HepG2 (cell line): ENCODE measurements at regions not wholly inside any gene's neighbourhood (a gene's known extent, or its start where the extent isn't known, plus 50 kb on each side); places are given as distances from the start of the nearest gene placed in this dataset.

Experiments used
- CHCHD3 ChIP-seq: sonication (generic); formaldehyde crosslinking; IDR thresholded peaks from 2 replicates; pipeline ENCODE4 v1.8.0; 2022; ENCODE audit warnings: mild to moderate bottlenecking, missing genetic modification reagents, moderate library complexity
- E2F5 ChIP-seq: sonication (generic); formaldehyde crosslinking; conservative IDR thresholded peaks from 2 replicates; pipeline ENCODE4 v1.4.0; 2020; ENCODE audit warnings: missing genetic modification reagents
- ELF4 ChIP-seq: sonication (generic); formaldehyde crosslinking; IDR thresholded peaks from 2 replicates; pipeline ENCODE4 v1.5.0; 2020; ENCODE audit warnings: missing genetic modification reagents, mild to moderate bottlenecking, moderate library complexity, borderline replicate concordance
- ESRRA ChIP-seq: sonication (generic); formaldehyde crosslinking; IDR thresholded peaks from 2 replicates; pipeline ENCODE4 v1.5.1; 2020; ENCODE audit warnings: mild to moderate bottlenecking, low read depth, missing genetic modification reagents
- ETV5 ChIP-seq: IDR thresholded peaks from 2 replicates; pipeline ENCODE4 v1.6.1; 2018; ENCODE audit warnings: missing biosample characterization, missing genetic modification reagents, inconsistent platforms, borderline replicate concordance
- FOSL2 ChIP-seq: sonication (generic); formaldehyde crosslinking; IDR thresholded peaks from 2 replicates; pipeline ENCODE4 v1.4.0; 2020; ENCODE audit warnings: missing genetic modification reagents
- FOXJ3 ChIP-seq: sonication (generic); formaldehyde crosslinking; IDR thresholded peaks from 2 replicates; pipeline ENCODE4 v1.4.0; 2020; ENCODE audit warnings: missing genetic modification reagents, mild to moderate bottlenecking, borderline replicate concordance
- GATAD2A ChIP-seq: IDR thresholded peaks from 2 replicates; pipeline ENCODE4 v1.6.1; 2016
- KDM3A ChIP-seq: IDR thresholded peaks from 2 replicates; pipeline ENCODE4 v1.6.1; 2018; ENCODE audit warnings: low read depth, missing compliant biosample characterization
- MEIS1 ChIP-seq: sonication (generic); formaldehyde crosslinking; IDR thresholded peaks from 2 replicates; pipeline ENCODE4 v1.9.0; 2021; ENCODE audit warnings: mild to moderate bottlenecking, missing genetic modification reagents, moderate library complexity, borderline replicate concordance
- MIXL1 ChIP-seq: IDR thresholded peaks from 2 replicates; pipeline ENCODE4 v1.6.1; 2016
- MYC ChIP-seq: sonication (generic); formaldehyde crosslinking; IDR thresholded peaks from 2 replicates; pipeline ENCODE4 v1.9.0; 2021; ENCODE audit warnings: missing genetic modification reagents, borderline replicate concordance
- PAXIP1 ChIP-seq: sonication (generic); formaldehyde crosslinking; conservative IDR thresholded peaks from 2 replicates; pipeline ENCODE4 v1.4.0; 2020; ENCODE audit warnings: mild to moderate bottlenecking, missing genetic modification reagents, moderate library complexity
- PRPF4 ChIP-seq: fragments of 200-400 bp; formaldehyde crosslinking; IDR thresholded peaks from 2 replicates; pipeline ENCODE4 v1.6.1; 2016; ENCODE audit warnings: low read length, low read depth; ENCODE audit not compliant: poor library complexity, severe bottlenecking
- SP140L ChIP-seq: sonication (generic); formaldehyde crosslinking; IDR thresholded peaks from 2 replicates; pipeline ENCODE4 v1.4.0; 2020; ENCODE audit warnings: missing genetic modification reagents, borderline replicate concordance
- TBX3 ChIP-seq: fragments of 450-650 bp; IDR thresholded peaks from 2 replicates; pipeline ENCODE4 v1.6.1; 2017; ENCODE audit warnings: antibody characterized with exemption, mild to moderate bottlenecking, inconsistent platforms, borderline replicate concordance
- ZBTB20 ChIP-seq: sonication (generic); formaldehyde crosslinking; IDR thresholded peaks from 2 replicates; pipeline ENCODE4 v1.8.1; 2023; ENCODE audit warnings: missing genetic modification reagents, low read depth, mild to moderate bottlenecking, borderline replicate concordance
- ZFP1 ChIP-seq: IDR thresholded peaks from 2 replicates; pipeline ENCODE4 v1.6.1; 2016
- ZNF331 ChIP-seq: sonication (generic); formaldehyde crosslinking; IDR thresholded peaks from 2 replicates; pipeline ENCODE4 v1.4.0; 2020; ENCODE audit warnings: missing genetic modification reagents
- ZNF33B ChIP-seq: sonication (generic); formaldehyde crosslinking; IDR thresholded peaks from 2 replicates; pipeline ENCODE4 v1.5.1; 2020; ENCODE audit warnings: mild to moderate bottlenecking, missing genetic modification reagents
- ZNF552 ChIP-seq: sonication (generic); formaldehyde crosslinking; IDR thresholded peaks from 2 replicates; pipeline ENCODE4 v1.9.0; 2022; ENCODE audit warnings: missing genetic modification reagents, mild to moderate bottlenecking, borderline replicate concordance
- ZNF570 ChIP-seq: sonication (generic); formaldehyde crosslinking; IDR thresholded peaks from 2 replicates; pipeline ENCODE4 v1.4.0; 2020; ENCODE audit warnings: mild to moderate bottlenecking, missing genetic modification reagents, borderline replicate concordance
- ZNF691 ChIP-seq: sonication (generic); formaldehyde crosslinking; IDR thresholded peaks from 2 replicates; pipeline ENCODE4 v1.4.0; 2020; ENCODE audit warnings: missing genetic modification reagents, low read depth, mild to moderate bottlenecking, borderline replicate concordance
- ZNF782 ChIP-seq: sonication (generic); formaldehyde crosslinking; IDR thresholded peaks from 2 replicates; pipeline ENCODE4 v1.4.0; 2020; ENCODE audit warnings: missing genetic modification reagents, mild to moderate bottlenecking, borderline replicate concordance
- ZNF784 ChIP-seq: sonication (generic); formaldehyde crosslinking; IDR thresholded peaks from 2 replicates; pipeline ENCODE4 v1.5.1; 2020; ENCODE audit warnings: missing genetic modification reagents, mild to moderate bottlenecking, borderline replicate concordance

GRCh38 chr13:68380041-68380973 is 1150.2 kb upstream of the PCDH9 start (continued):
- no peak for TF ChIP-seq PRPF4
- TF ChIP-seq MEIS1: peak; percentile 63; the same call in 1 of the 2 replicates
- TF ChIP-seq ETV5 (CRISPR knock-in tag): no peak
- peak; percentile 39; the same call in 1 of the 2 replicates for TF ChIP-seq TBX3
- TF ChIP-seq KDM3A (CRISPR knock-in tag): no peak
- TF ChIP-seq SP140L (CRISPR knock-in tag): no peak
- TF ChIP-seq GATAD2A: peak; percentile 71
- TF ChIP-seq FOXJ3 (CRISPR knock-in tag): peak; percentile 72; the same call in 1 of the 2 replicates
- no peak for TF ChIP-seq FOSL2 (CRISPR knock-in tag)
- TF ChIP-seq ZNF331 (CRISPR knock-in tag): no peak
- TF ChIP-seq CHCHD3 (CRISPR knock-in tag): no peak
- peak; percentile 67 for TF ChIP-seq MIXL1 (CRISPR knock-in tag)
- TF ChIP-seq ZBTB20: no peak
- no peak for TF ChIP-seq ZNF784
- no peak for TF ChIP-seq MYC (CRISPR knock-in tag)
- no peak for TF ChIP-seq ZNF552
- peak; percentile 72; the same call in 1 of the 2 replicates for TF ChIP-seq ZFP1 (CRISPR knock-in tag)
- TF ChIP-seq ZNF691: no peak
- no peak for TF ChIP-seq ZNF33B (CRISPR knock-in tag)
- no peak for TF ChIP-seq ZNF570
- TF ChIP-seq ESRRA (CRISPR knock-in tag): no peak
- no peak for TF ChIP-seq ELF4 (CRISPR knock-in tag)
- no peak for TF ChIP-seq ZNF782 (CRISPR knock-in tag)
- TF ChIP-seq PAXIP1 (CRISPR knock-in tag): peak; percentile 90
- no peak for TF ChIP-seq E2F5 (CRISPR knock-in tag)
